ENCODE measurements at regions not wholly inside any gene's neighbourhood (a gene's known extent, or its start where the extent isn't known, plus 50 kb on each side); places are given as distances from the start of the nearest gene placed in this dataset.

DNA sequence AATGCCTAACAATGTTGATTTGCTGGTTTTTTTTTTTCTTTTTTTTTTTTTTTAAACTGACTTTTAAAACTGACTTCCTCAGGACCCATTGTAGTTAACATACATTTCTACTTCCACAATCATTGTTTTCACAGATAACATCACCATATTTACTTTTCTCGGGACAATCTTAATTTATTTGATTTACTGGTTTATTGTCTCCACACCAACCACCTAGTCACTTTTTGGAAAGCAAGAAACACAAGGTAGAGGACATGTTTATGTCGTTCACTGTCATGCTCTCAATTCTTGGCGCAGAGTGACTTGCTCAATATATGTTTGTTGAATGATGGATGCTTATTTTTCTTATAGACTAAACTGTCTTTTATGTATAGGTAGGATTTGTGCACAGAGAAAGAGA is 2280.7 kb downstream of the MAT2B start:
- no peak for DNase-seq

DNA sequence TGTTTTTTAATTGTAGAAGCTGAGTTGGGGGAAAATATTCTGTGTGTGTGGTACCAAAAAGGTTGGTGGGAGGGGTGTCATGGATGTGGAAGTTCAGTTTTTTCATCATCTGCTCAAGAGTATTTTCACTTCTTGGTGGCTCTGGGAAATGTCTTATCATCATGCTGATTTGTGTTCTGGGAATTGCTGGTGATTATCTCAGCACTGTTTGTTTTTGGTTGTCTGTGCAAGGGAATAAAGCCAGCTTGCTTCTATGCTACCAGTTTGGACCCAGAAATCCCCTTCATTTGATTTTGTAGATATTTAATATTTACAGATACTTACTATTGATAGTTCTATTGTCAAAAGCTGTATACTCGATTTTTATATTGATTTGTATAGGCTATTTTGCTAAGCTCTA is 2289.7 kb downstream of the MAT2B start:
- no peak for DNase-seq

DNA sequence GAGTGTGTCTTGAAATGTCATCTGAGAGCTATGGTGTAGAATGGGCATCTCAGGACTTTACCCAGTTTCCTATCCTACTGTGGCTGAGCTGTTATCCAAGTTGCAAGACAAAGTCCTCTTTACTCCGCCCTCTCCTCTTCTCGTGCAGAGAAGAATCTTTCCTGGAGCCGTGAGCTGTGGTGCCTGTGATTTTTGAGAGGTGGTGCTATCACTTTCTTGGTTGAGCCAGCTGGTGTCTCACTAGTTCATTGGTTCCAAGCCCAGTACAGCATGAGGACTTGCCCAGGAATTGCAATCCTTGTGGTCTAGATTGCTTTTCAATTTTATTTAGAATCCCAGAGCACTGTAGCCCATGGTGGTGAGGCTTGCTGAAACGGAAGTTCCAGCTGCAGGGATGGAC is 2300.3 kb downstream of the MAT2B start:
- DNase-seq: no peak

DNA sequence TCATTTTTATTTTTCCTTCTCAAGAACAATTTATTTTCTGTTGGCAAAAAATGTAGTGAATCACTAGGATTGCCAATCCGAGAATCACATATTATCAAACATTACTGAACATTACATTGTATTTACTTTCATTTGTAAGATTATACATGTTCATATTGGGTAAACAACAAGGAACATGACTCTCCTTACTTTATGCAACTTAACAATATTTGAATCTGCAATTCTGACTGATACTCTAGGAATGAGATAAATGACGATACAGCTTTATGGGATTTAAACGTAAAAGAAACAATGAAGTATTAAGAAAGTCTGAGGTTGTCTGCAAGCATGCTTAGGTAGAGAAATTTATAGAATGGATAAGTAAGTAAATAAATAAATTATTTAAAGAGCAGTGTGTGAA is 2302.9 kb downstream of the MAT2B start:
- DNase-seq: no peak

DNA sequence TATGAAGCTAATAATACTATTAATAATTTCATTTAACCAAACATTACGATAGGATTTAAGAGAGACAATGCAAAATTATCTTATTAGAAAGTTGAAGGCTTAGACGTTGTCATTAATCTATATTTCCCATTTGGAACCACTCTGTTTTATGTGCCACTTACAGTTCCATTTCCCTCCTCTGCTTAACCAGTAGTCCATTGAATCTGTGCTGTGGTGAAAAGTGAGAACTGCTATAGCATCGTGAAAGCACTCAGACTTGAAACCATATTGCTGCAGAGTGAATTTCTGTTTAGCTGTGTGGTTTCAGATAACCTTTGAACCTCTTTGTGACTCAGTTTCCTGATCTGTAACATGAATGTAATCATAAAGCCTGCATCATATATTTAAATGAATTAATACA is 2304.5 kb downstream of the MAT2B start:
- DNase-seq: no peak

DNA sequence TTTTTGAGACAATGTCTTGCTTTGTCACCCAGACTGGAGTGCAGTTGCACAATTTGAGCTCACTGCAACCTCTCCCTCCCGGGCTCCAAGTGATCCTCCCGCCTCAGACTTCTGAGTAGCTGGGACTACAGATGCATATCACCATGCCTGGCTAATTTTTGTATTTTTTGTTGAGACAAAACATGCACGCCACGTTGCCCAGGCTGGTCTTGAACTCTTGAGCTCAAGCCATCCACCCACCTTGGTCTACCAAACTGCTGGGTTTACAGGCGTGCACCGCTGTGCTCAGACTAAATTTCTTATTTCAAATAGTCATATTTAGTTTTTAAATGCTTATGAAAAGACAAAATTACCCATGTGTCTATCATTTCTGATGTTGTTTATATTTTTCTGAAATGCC is 2324.1 kb downstream of the MAT2B start:
- DNase-seq: no peak

DNA sequence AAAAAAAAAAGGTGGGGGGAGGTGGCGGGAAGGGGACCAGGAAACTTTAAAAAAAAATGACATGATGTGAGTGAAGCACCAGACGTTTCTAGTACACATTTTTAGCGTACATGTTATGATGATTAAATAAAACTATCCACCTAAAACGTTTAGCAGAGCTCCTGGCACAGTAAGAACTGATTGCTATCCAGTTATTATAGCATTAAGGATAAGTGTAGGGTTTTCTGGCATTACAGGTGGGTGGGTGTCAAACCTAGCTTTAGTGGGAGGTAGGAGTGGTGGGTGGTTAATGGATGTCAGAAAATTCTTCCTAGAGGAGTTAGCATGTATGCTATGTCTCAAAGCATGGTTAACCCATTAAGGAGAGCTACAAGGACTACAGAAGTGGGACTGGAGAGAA is 2329.5 kb downstream of the MAT2B start:
- no peak for DNase-seq

DNA sequence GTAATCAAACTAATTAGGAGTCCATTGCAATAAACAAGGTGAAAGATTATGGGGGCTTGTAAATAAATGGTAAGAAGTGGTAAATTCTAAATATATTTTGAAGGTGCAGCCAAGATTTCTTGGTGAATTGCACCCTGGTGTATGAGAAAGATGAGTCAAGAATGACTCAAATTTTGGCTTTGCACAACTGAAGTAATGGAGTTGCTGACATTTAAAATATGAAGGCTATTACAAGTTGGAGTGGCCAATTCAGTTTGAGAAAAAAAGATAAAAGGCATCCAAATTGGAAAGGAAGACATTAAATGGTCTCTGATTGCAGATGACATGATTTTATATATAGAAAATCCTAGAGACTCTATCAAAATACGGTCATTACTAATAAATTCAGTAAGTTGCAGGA is 2330.6 kb downstream of the MAT2B start:
- DNase-seq: no peak

DNA sequence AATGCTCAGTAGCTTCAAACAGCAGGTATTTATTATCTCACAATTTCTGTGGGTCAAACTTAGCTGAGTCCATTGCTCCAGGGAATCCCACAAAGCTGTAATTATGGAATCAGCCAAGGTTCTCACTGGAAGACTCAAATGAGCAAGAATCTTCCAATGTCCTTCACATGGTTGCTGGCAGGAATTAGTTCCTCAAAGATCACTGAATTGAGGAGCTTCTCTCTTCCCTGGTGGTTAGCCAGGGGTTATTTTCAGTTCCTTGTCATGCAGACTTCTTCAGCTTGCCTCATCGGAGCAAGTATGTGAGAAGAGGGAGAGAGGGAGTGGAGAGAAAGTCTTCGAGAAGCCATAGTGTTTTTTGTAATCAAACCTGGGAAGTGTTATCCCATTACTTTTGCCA is 2331.9 kb downstream of the MAT2B start:
- DNase-seq: no peak

DNA sequence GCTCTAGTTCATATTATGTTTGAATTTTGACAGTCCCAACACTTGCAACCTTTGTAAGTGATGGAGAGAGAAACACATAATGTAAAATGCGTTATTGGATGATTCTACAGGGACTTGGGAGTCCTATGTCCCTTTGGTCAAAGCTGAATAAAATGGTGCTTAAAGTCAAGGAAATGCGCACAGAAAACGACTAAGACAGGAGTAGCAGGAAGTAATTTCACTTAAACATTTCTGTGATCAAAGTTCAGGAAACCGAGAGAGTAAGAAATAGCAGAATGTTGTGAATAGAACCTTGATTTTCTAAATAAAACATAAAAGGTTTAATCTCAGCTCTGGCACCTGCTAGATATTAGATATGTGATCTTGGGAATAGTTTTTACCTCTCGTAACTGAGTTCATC is 2339.2 kb downstream of the MAT2B start:
- DNase-seq: no peak

DNA sequence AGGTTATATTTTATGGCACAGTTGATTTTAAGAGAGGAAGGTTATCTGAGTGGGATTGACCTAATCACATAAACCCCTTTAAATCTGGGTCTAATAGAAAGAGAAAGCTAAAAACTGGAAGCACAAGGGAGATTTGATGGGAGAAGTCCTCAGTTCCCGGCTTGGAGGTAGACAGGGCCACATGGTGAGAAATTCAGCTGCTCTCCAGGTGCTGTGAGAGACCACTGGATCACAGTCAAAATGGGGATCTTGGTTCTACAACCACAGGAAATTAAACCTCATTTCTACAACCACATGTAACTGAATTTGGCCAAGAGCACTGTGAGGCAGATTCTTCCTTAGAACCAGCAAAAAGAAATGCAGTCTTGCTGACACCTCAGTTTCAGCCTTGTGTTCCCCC is 2352.7 kb downstream of the MAT2B start:
- DNase-seq: no peak

DNA sequence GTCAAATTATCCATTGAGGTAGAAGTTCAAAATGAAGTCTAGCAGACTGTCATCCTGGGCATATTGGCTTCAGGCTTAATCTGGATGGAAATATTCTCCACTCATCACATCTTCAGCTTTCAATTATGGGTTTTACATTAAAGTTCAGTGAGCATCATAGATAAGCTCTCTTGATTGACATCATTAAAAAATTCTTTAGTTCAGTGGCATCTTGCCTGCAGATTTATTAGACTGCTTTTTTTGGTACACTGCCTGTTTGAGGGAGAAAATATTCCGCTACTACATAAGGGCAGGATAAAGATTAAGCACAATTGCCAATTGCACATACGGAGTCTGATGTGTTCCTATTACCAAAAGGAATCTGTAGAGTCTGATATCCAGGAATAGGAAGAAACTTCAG is 2353.8 kb downstream of the MAT2B start:
- DNase-seq: no peak

DNA sequence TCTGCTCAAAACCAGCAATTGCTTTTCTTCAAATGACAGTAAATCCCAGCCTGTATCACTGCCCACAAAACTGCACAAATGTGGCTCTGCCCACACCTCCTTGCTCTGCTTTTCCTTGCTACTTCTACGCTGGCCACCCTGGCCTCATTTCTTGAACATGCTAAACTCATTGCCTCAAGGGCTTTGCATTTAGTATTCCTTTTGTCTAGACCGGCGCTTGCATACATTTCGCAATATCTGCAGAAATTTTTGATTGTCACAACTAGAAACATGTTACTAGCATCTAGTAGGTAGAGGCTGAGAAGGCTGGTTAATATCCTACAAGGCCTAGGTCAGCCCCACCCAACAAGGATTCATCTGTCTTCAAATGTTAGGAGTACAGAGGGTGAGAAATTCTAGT is 2357.8 kb downstream of the MAT2B start:
- no peak for DNase-seq

DNA sequence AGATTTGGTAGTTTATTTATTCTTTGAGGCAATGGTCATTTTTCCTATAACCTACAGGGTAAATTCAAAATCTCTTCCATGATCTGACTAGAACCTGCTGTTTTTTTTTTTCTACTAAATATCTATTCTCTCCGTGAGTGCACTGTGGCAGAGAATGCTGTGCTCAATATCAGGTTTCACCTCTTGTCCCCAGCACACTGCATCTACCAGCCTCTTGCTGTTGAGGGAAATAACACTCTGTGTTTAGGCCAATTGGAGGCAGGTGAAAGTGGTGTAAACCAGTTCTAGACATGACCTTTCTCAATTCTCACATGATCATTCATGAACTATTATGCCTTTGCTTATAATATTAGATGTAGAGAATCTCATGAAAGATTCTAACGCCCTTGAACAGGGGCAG is 2365.9 kb downstream of the MAT2B start:
- no peak for DNase-seq

DNA sequence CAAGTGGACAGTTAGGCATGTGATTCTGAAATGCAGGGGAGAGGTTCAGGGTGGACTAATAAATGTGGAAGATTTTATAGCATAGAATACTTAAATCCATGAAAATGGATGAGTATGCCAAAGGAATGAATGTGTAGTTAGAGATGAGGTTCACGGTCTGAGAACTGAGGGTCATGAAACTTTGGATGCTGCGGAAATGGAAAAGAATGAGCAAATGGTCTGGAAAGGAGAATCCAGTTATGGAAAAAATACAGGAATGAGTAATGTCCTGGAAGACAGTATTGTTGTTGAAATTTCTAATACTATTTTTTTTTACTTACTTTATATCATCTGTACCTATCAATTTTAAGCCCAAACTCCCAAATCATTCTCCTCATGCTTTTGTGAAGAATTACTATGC is 2369.4 kb downstream of the MAT2B start:
- DNase-seq: no peak

DNA sequence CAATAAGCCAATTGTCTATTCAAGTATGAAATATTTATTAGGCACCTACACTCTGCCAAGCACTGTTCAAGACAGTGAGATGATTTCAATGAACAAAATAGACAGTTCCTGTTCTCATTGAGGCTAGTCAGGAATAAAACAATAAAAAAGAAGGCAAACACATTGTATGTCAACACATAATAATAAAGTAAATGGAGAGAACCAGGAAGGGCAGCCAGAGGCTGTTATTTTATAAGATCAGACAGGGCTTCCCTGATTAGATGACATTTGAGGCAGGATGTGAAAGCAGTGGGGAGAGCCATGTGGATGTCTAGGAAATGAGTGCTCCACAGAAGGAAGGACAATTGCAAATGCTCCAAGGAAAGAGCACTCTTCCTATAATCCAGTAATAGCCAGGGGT is 2371.1 kb downstream of the MAT2B start:
- DNase-seq: no peak

DNA sequence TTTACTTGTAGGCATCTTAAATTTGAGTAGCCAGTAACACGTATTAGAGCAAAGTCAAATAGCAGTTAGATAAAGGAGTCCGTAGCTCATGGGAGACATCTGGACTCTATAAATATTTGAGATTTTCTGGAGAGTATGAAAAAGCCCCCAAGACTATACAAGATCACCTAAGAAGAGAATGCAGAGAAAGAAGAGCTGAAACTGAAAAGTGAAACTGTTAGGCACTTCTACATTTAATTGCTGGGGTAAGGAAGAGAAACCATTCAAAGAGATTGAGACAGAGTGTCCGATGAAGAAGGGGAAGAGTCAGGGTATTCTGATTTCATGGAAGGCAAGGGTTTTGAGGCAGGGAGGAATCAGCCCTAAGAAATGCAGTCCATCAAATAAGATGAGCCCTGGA is 2372.1 kb downstream of the MAT2B start:
- no peak for DNase-seq

DNA sequence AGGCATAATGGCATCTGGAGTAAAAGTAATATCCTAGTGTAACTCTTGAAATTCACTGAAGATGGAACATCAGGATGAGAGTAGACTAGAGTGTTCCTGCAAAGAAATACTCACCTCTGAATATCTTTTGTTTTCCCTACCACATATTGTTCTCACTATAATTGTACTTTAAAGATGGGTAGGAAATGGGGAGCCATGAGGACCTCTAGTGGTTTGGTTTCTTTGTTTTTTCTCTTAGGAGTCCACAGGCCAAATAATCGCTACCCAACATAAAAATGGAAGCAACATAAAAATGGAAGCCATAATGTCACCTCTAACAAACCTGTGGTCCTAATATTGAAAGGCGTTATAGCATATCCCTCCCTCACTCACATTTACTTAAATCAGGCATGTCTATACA is 2375.8 kb downstream of the MAT2B start:
- no peak for DNase-seq

DNA sequence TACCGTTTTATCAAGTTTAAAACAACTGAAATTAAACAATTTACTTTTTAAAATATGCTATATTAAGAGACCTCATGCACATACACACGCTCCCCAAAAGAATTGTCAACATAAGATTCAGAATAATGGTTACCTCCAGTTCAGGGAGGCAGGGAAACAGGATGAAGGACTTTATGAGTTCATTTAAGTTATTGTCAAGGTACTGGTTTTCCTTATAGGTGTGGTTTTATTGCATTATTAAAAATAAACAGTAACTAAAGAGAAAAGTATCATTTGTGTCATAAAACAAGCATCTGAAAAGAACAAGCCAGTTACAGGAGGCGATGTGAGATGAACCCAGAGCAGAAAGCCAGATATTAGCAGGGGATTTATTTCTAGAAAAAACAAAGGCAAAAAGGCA is 2376.7 kb downstream of the MAT2B start:
- no peak for DNase-seq

DNA sequence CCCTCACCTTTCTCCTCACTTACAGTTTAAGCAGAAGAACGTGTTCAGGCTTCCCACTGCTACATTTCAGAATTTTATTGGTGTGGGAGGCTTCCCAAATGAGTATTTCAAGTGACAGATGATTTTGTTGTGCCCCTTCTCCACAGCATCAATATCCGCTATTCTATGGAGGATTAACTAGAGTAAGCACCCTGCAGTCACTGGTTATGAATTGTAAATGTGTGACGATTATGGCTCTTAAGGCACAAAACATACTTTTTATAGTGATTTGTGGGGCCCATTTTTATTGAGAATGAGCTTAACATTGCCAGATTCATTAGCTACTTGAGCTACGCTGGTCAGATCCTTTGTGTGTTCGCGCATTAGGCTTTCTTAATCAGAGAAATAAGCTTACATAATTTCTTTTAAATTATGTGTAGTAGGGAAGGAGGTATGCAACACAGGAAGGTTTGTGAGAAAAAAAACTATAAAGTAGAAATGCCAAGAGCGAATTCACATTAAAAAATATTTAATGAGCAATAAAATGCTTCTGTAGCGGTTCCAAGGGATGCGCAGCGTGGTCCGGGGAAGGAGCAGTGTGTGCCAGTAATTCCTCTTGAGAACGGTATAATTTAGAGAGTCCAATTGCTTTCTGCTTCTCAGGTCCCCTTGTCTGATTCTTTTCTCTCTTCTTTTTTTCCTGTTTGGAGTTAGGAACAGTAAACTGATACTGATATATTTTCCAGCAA is 2380.4 kb downstream of the MAT2B start:
- DNase-seq: no peak

DNA sequence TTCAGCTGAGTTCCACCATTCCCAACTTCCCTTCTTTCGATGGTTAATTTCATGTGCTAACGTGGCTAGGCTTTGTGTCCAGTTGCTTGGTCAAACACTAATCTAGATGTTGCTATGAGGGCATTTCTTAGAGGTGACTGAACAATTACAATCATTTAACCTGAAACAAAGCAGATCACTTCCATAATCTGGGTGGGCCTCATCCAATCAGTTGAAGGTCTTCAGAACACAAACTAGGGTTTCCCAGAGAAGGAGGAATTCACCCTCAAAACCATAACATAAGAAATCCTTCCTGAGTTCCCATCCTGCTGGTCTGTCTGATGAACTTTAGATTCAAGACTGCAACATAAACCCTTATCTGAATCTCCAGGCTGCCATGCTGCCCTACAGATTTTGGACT is 2381.7 kb downstream of the MAT2B start:
- no peak for DNase-seq

DNA sequence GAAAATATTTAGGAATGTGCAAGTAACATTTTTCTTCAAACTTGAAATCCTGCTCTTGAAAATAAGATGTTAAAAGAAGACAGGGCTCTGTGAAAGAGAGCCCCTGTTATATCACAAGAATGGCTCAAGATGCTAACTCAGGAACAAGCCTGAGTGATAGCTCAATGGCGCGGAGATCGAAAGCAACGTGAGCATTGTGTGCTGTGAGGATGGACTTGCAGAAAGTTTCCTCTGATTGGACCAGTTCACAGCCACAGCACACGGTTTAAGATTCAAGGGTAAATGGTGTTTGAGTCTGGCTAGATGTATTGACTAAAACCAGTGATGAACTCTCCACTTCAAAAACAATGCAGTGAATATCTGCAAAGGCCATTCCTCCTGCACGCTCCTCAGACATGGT is 2387.0 kb downstream of the MAT2B start:
- no peak for DNase-seq

DNA sequence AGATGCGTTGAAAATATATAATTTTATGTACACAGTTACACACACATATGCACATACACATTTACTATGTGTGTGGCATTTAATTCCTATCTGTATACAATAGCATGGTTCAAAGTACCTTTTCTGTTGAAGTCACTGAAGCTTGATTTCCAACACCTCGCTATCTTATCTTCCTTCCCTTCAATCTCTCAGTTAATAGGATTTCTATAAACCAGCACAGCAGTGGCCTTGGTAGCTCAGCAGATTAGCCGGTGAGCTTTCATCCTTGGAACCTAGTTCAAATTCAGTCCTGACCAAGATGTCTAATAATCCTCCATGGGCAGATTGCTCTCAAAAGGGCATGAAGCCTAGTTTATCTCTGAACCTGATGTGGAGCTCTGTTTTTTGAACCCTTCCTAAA is 2389.5 kb downstream of the MAT2B start:
- no peak for DNase-seq

DNA sequence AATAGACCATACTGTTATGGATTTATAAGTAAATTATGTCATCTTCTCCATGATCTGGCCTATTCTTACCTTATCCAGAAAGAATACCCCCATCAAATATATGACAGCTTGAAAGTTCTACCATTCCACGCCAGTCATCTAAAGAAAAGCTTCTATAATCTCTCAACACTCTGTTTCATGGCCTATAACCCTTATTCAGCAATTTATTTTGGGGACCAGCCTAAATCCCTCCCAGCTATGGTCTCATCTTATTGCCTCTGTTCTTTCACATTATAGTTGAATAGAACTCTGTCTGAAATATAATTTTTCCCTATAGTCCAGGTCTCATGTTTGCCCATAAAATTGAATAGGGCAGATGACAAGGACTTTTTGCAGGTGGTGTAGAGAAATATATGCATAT is 2387.6 kb upstream of the WWC1 start:
- no peak for DNase-seq

DNA sequence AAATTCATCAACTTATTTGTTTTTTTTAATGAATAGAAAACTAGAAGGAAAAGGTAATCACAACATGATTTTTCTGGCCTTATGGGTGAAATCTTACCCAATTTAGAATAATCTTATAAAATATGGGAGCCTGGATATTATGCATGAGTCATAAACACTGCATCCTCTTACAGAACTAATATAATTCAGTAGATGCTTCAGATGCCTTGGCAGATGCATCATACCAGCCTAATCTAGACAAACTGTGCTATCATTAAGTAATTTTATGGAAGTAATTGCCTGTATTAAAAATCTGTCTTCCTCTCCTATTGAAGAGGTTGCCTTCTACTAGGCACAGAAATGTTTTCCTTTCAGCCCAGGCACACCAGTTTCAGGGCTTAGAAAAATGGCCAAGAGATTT is 2384.6 kb upstream of the WWC1 start:
- DNase-seq: no peak

DNA sequence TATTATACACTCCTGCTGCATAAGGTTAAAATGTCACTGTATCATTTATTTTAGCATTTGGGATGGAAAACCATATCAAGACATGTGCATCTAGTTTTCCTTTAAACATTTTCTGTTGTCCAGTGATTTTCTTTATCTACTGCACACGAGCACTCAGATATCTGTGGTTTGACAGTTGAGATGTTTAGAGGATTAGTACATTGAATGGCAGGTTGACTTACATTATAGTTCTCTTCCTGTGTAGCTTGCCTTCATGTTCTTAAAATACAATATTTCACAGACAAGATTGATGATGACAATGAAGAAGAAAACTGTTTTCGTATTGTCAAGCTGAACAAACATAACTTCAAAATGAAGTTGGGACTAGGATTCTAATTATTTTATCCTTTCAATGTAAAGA is 2378.4 kb upstream of the WWC1 start:
- no peak for DNase-seq

Measured in stimulated activated CD4-positive, alpha-beta T cell treated with anti-CD3 and anti-CD28 coated beads, Interleukin-2, amount 100 ng/mL, for 48 hours (primary cell).